WTC11 (cell line): ENCODE measurements at regions not wholly inside any gene's neighbourhood (a gene's known extent, or its start where the extent isn't known, plus 50 kb on each side); places are given as distances from the start of the nearest gene placed in this dataset.

Source experiments
- GABPB1 ChIP-seq: sonication (generic); formaldehyde crosslinking; IDR thresholded peaks from 2 replicates; pipeline ENCODE4 v1.8.1; 2023; ENCODE audit warnings: mild to moderate bottlenecking, missing genetic modification reagents
- TF ChIP-seq, protein P1 (sequence below): fragments of 200-600 bp; IDR thresholded peaks from 2 replicates; pipeline ENCODE4 v1.8.0; 2022; ENCODE audit warnings: antibody characterized with exemption

DNA sequence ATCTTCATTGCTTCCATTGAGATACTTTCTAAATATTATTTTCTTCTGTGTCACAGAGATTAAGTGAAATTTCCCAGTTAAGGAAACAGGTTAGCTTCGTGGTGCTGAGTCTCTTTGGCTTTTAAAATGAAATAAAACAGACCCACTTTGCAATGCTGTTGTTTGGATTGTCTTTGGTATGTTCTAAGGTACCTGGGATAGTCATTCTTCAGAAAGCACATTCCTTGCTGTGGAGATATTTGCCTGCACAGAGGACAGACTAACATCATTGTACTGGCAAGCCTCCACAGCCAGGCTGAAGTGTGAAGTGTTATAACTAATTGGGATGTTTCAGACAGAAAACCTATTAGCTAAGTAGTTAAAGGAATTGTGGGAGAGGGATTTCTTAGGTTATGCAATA is 148.8 kb upstream of the EPHA7 start:
- no peak for TF ChIP-seq GABPB1 (CRISPR knock-in tag)
- TF ChIP-seq, protein P1, sequence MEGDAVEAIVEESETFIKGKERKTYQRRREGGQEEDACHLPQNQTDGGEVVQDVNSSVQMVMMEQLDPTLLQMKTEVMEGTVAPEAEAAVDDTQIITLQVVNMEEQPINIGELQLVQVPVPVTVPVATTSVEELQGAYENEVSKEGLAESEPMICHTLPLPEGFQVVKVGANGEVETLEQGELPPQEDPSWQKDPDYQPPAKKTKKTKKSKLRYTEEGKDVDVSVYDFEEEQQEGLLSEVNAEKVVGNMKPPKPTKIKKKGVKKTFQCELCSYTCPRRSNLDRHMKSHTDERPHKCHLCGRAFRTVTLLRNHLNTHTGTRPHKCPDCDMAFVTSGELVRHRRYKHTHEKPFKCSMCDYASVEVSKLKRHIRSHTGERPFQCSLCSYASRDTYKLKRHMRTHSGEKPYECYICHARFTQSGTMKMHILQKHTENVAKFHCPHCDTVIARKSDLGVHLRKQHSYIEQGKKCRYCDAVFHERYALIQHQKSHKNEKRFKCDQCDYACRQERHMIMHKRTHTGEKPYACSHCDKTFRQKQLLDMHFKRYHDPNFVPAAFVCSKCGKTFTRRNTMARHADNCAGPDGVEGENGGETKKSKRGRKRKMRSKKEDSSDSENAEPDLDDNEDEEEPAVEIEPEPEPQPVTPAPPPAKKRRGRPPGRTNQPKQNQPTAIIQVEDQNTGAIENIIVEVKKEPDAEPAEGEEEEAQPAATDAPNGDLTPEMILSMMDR = no peak
